Fibroblast of villous mesenchyme (primary cell): ENCODE measurements at regions not wholly inside any gene's neighbourhood (a gene's known extent, or its start where the extent isn't known, plus 50 kb on each side); places are given as distances from the start of the nearest gene placed in this dataset.

Experiments used
- DNase-seq: peaks from one replicate; pipeline ENCODE4 v3.0.0-alpha.2; 2010; ENCODE audit warnings: low read depth
- H3K4me3 ChIP-seq: 2 replicates; pipeline ENCODE4 v1.5.1; 2011; ENCODE audit warnings: low read depth, mild to moderate bottlenecking, low read length
- CTCF ChIP-seq: IDR thresholded peaks from 2 replicates; pipeline ENCODE4 v1.5.1; 2012; ENCODE audit warnings: low read depth, mild to moderate bottlenecking, low read length; ENCODE audit not compliant: insufficient read depth

DNA sequence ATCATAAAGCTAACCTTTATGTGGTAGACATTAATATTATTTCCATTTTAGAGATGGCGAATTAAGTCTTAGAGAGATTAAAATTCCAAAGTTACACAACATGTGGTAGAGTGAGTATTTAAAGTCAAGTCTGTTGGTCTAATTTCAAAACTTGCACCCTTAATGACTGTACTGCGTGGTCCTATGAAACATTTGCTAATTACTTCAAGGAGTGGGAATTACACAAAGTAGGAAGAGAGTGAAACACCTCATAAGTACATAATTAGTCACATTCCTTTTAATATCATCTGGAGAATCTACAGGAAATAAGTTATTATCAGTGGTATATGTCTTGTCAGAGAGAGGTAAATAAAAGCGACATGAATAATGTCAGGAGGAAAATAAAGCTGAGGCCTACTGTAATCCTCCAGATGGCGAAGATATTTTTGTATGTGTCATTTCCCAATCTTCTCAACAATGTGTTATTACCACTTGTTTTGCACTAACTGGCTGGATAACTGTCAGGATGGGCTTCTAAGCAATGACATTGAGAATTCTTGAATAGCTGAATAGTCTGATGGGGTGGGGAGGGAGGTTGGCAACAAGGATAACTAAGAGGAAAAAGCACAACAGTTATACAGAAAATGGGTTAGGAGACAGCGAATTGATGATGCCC is 95.5 kb downstream of the TNFSF18 start:
- TF ChIP-seq CTCF = no peak
- DNase-seq = peak; percentile 90
- H3K4me3 ChIP-seq = no peak overlapping the region

GRCh38 chr1:172956871-172957270 is 93.9 kb downstream of the TNFSF18 start:
- no peak overlapping the region for H3K4me3 ChIP-seq
- no peak for DNase-seq
- TF ChIP-seq CTCF = no peak

GRCh38 chr1:172957491-172957890 is 93.2 kb downstream of the TNFSF18 start:
- no peak for DNase-seq
- TF ChIP-seq CTCF = no peak
- no peak overlapping the region for H3K4me3 ChIP-seq

- TF ChIP-seq CTCF = no peak
- H3K4me3 ChIP-seq = no peak overlapping the region
- no peak for DNase-seq
Measured at GRCh38 chr1:172959571-172959970, 91.2 kb downstream of the TNFSF18 start.

GRCh38 chr1:172960019-172960418 is 90.7 kb downstream of the TNFSF18 start:
- TF ChIP-seq CTCF = no peak
- no peak for DNase-seq
- H3K4me3 ChIP-seq = no peak overlapping the region

- H3K4me3 ChIP-seq = no peak overlapping the region
- DNase-seq = no peak
- TF ChIP-seq CTCF = no peak
Measured at GRCh38 chr1:172960454-172961208, 90.1 kb downstream of the TNFSF18 start.
